ENCODE measurements at regions not wholly inside any gene's neighbourhood (a gene's known extent, or its start where the extent isn't known, plus 50 kb on each side); places are given as distances from the start of the nearest gene placed in this dataset.
"Not testable (repeated sequence)": the region's sequence is repeated elsewhere in the genome, so short reads cannot be mapped to it uniquely, and the experiment has no call there.

- no peak for DNase-seq (ENCODE audit: low spot score)
- ATAC-seq: no peak
- intact Hi-C loops (cut with DNase I): no loop called here
These were observed 50.5 kb upstream of the PRNP start for GRCh38 chr20:4635781-4636180.

DNA sequence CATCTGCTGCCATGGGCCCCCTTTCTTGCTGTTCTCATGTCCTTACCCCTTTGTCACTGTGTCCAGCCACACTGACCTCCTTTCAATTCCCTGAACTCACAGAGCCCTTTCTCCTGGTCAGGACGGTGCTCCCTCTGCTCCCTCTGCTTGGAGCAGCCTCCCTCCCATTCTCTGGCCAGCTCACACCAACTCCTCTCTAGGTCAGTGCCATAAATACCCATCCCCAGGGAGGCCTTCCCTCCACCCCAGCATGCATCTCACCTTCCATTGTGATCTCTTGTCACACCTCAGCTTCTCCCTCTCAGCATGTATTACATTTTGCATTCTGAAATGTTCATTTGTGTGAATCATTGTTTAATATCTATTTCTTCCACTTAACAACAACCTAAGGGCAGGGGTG is 50.9 kb upstream of the PRNP start:
- intact Hi-C loops (cut with DNase I): no loop called here
- no peak for ATAC-seq

DNA sequence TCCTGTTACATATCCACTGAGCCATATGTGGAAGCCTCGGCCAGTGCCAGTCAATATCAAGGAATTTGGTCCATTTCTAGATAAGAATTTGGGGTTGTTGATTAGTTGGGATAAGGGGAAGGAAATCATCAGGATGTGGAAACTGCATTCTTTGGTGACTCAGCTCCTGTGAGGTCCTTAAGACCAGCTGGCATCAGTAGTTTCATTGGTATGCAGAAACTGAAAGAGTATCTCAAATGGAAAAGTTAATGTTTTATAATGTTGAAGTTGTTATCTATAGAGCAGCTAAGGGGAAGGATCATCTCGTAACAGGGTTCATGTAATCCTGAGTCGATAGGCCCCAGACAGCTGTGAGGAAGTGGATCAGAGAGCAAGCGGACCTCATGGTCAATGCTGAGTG is 52.5 kb upstream of the PRNP start:
- DNase-seq (ENCODE audit: low spot score) (no peak), ATAC-seq (peak; percentile 39)
- intact Hi-C loops (cut with DNase I): no loop called here

More for the DNA sequence above, 50.9 kb upstream of the PRNP start:
- no peak for DNase-seq (ENCODE audit: low spot score)

- ATAC-seq: no peak
These were observed 52.9 kb upstream of the PRNP start for GRCh38 chr20:4633379-4633778.

GRCh38 chr20:4632876-4633275 is 53.4 kb upstream of the PRNP start:
- ATAC-seq (no peak), DNase-seq (ENCODE audit: low spot score) (no peak)
- intact Hi-C loops (cut with DNase I): no loop called here

More at GRCh38 chr20:4633379-4633778, 52.9 kb upstream of the PRNP start:
- no peak for DNase-seq (ENCODE audit: low spot score)
- intact Hi-C loops (cut with DNase I): no loop called here

DNA sequence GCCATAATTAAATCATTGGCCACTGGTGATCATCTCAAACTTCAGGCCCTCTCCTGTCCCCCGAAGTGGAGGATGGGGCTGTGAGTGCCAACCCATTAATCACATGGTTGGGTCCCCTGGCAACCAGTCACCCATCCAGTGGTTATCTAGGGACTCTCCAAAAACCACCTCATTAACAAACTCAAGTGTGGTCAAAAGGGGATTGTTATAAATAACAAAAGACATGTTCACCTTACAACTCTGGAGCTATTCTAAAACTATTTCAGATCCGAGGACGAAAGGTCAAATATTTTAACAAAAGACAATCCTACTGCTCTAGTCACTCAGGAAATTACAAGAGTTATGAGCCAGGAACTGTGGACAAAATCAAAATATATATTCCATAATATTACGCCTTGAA is 60.0 kb upstream of the PRNP start:
- intact Hi-C loops (cut with DNase I): no loop called here
- DNase-seq (ENCODE audit: low spot score) (no peak), ATAC-seq (no peak)

GRCh38 chr20:4625687-4626086 is 60.6 kb upstream of the PRNP start:
- DNase-seq (ENCODE audit: low spot score) (no peak), ATAC-seq (no peak)
- intact Hi-C loops (cut with DNase I): no loop called here

DNA sequence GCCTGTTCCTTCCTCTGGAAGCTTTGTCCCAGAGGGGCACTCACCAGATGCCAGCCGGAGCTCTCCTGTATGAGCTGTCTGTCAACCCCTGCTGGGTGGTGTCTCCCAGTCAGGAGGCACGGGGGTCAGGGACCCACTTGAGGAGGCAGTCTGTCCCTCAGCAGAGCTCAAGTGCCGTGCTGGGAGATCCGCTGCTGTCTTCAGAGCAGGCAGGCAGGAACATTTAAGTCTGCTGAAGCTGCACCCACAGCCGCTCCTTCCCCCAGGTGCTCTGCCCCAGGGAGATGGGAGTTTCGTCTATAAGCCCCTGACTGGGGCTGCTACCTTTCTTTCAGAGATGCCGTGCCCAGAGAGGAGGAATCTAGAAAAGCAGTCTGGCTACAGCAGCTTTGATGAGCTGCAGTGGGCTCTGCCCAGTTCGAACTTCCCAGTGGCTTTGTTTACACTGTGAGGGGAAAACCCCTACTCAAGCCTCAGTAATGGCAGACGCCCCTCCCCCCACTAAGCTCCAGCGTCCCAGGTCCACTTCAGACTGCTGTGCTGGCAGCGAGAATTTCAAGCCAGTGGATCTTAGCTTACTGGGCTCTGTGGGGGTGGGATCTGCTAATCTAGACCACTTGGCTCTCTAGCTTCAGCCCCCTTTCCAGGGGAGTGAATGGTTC is 61.5 kb upstream of the PRNP start:
- ATAC-seq; intact Hi-C loops (cut with DNase I): not testable (repeated sequence)

DNA sequence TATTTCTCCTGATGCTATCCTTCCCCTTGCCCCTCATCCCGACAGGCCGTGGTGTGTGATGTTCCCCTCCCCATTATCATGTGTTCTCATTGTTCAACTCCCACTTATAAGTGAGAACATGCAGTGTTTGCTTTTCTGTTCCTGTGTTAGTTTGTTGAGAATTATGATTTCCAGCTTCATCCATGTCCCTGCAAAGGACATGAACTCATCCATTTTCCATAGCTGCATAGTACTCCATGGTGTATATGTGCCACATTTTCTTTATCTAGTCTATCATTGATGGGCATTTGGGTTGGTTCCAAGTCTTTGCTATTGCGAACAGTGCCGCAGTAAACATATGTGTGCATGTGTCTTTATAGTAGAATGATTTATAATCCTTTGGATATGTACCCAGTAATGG is 67.1 kb upstream of the PRNP start:
- intact Hi-C loops (cut with DNase I); DNase-seq (ENCODE audit: low spot score); ATAC-seq: not testable (repeated sequence)

More for the DNA sequence above, 61.5 kb upstream of the PRNP start:
- not testable (repeated sequence) for DNase-seq (ENCODE audit: low spot score)

DNA sequence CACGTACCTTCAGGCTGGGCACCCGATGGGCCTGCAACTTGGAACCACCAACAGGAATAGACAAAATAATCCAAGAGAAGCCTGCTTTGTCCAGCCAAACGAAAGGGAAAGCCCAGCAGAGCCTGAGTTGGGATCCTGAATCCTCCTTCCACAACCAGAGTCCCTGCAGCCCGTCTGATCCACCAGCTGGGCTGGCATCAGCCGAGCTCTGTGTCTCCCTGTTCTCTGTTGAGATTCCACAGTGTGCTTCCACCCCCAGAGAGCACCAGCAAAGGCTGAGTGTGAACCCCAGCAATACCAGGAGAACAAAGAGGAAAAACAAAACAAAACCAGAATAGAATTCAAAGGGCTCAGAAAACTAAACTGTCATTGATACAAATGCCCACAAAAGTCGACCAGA is 68.8 kb upstream of the PRNP start:
- no peak for DNase-seq (ENCODE audit: low spot score)
- ATAC-seq: no peak
- intact Hi-C loops (cut with DNase I): no loop called here

- no peak for DNase-seq (ENCODE audit: low spot score)
- no peak for ATAC-seq
- intact Hi-C loops (cut with DNase I): no loop called here
These were observed 69.2 kb upstream of the PRNP start for GRCh38 chr20:4617019-4617418.

GRCh38 chr20:4613718-4614620 is 72.3 kb upstream of the PRNP start:
- ATAC-seq (peak; percentile 95), DNase-seq (ENCODE audit: low spot score) (peak; percentile 83)
- intact Hi-C loops (cut with DNase I): loop anchor here (5.0 kb wide), 1 partner anchor 108 kb away; the partner anchor contains the start of gene PRND

DNA sequence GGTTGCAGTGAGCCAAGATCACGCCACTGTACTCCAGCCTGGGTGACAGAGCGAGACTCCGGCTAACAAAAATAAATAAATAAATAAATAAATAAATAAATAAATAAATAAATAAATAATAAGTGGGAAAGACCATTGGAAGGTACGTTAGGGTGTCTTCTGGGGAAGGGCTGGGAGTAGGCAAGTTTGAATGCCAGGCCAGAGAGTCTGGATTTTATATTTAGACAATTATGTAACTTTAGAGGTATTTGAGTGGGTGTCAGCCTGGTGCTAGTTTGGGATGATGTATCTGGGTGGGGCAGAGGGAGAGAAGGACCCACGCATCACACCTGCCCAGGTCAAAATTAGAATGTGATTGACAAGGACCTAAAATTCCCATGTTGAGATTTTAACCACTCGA is 73.1 kb upstream of the PRNP start:
- DNase-seq (ENCODE audit: low spot score) (no peak), ATAC-seq (peak; percentile 45)
- intact Hi-C loops (cut with DNase I): loop anchor here (5.0 kb wide), 1 partner anchor 109 kb away; the partner anchor contains the start of gene PRND

DNA sequence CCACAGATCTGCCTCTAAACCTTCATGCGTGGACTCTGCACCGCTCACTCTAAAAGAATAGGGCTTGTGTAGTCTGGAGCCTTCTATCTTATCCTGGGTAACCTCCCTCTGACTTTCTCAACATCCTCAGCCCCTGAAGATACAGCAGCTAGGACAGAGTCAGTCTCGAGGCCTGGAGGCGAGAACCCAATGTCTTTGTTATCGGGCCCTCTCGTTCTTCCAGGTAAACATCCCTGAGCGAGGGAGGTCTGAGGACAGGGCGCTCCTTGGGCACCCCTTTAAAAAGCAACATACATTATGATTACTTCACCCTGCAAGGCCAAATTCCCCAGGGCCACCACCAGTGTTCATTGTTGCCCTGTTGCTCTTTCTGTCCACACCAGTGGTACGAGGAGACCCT is 75.4 kb upstream of the PRNP start:
- intact Hi-C loops (cut with DNase I): loop anchor here (5.0 kb wide), 1 partner anchor 111 kb away; the partner anchor contains the start of gene PRND
- DNase-seq (ENCODE audit: low spot score) (no peak), ATAC-seq (no peak)

DNA sequence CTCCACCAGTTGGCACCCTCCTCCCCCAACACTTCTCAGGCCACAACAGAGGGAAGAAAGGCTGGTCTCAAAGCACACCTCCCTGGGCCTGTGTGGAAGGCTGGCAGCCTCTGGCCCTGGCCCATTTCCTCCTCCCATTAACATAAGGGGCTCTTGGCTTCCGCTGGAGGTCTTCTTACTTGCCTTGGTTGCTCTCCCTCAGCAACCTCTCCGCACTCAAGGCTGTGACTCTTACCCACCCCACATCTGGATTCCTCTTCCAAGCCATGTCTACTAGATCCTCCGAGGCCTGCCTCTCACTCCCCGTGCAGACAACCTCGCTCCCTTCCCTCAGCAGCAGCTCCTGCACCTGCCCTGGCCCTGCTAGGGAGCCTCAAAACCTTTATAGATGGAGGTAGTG is 76.7 kb upstream of the PRNP start:
- intact Hi-C loops (cut with DNase I): no loop called here

GRCh38 chr20:4608861-4609260 is 77.4 kb upstream of the PRNP start:
- ATAC-seq (no peak), DNase-seq (ENCODE audit: low spot score) (no peak)
- intact Hi-C loops (cut with DNase I): no loop called here

More for the DNA sequence above, 76.7 kb upstream of the PRNP start:
- DNase-seq (ENCODE audit: low spot score) (no peak), ATAC-seq (no peak)

DNA sequence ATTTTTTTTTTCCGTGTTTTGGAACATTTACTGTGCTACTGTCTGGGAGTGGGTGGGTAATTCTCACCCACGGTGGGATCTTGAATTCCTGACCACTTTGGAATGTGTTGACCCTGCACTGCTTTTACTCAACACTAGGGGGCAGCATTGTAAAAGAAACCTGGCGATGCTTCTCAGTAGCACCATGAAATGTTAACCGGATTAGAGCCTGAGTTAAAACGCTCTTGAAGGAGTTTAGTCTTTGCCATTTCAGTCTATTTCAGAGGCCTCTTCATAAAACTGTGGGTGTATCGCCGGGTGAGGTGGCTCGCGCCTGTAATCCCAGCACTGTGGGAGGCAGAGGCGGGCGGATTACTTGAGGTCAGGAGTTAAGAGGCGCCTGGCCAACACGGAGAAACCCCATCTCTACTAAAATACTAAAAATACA is 79.0 kb upstream of the PRNP start:
- peak; percentile 87 for ATAC-seq
- intact Hi-C loops (cut with DNase I): no loop called here

DNA sequence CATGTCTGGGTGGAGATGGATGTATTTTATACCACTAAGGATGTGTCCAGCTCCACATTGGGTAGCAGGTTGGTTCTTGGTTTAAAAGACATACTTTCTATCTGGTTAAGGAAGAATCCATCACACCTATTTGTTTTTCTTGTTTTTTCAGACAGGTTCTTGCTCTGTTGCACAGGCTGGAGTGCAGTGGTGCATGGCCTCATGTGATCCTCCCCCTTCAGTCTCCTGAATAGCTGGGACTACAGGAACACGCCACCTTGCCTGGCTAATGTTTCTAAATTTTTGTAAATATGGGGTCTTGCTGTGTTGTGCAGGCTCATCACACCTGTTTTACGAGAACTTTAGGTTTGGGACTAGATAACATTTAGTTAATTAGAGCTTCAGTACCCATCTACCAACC is 80.2 kb upstream of the PRNP start:
- intact Hi-C loops (cut with DNase I): no loop called here
- ATAC-seq (no peak), DNase-seq (ENCODE audit: low spot score) (no peak)

More for the DNA sequence above, 79.0 kb upstream of the PRNP start:
- no peak for DNase-seq (ENCODE audit: low spot score)

DNA sequence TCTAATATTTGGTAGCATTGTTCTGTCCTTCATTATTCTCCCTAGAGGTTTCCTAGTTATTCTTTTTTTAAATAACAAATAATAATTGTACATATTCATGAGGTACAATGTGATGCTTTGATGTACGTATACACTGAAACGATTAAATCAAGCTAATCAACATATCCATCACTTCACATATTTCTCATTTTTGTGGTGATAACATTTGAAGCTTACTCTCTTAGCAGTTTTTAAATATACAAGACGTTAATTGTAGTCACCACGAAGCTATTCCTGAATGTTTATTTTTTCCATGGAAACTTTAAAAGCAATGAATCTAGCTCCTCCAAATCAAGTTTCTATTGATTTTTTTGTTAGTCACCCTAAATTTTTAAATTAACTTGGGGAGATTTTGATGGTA is 81.1 kb upstream of the PRNP start:
- intact Hi-C loops (cut with DNase I): no loop called here
- no peak for DNase-seq (ENCODE audit: low spot score)

DNA sequence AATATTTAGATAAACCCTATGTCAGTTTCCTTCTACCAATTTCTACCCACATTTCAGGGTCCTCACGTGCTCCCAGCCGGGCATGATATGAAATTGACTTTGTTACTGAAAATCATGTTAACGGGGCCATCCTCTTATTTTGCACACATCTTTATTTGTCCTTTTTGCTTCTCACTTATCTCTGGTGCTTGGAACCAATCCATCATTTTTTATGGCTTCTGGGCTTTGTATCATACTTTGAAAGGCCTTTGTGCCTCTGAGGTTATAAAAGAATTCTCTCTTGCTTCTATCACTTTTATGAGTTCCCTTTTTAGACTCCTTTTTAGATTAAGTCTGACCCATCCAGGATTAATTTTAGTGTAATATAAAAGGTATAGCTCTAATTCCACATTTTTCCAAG is 81.7 kb upstream of the PRNP start:
- DNase-seq (ENCODE audit: low spot score) (no peak), ATAC-seq (no peak)
- intact Hi-C loops (cut with DNase I): no loop called here

More for the DNA sequence above, 81.1 kb upstream of the PRNP start:
- ATAC-seq: no peak
